HEK293T (cell line): ENCODE measurements at regions not wholly inside any gene's neighbourhood (a gene's known extent, or its start where the extent isn't known, plus 50 kb on each side); places are given as distances from the start of the nearest gene placed in this dataset.

Experiments
- BHLHE40 ChIP-seq: fragments of 450-650 bp; IDR thresholded peaks from 2 replicates; pipeline ENCODE4 v1.6.1; 2016; ENCODE audit warnings: mild to moderate bottlenecking, moderate library complexity, borderline replicate concordance
- CTBP1 ChIP-seq: fragments of 450-650 bp; IDR thresholded peaks from 2 replicates; pipeline ENCODE4 v1.6.1; 2016; ENCODE audit warnings: borderline replicate concordance
- ELF4 ChIP-seq: fragments of 450-650 bp; IDR thresholded peaks from 2 replicates; pipeline ENCODE4 v1.6.1; 2017; ENCODE audit warnings: antibody characterized with exemption
- FOXK2 ChIP-seq: fragments of 450-650 bp; IDR thresholded peaks from 2 replicates; pipeline ENCODE4 v1.6.1; 2016; ENCODE audit warnings: mild to moderate bottlenecking
- FOXM1 ChIP-seq: fragments of 450-650 bp; IDR thresholded peaks from 2 replicates; pipeline ENCODE4 v1.6.1; 2017; ENCODE audit warnings: mild to moderate bottlenecking, borderline replicate concordance
- NFRKB ChIP-seq: fragments of 450-650 bp; IDR thresholded peaks from 2 replicates; pipeline ENCODE4 v1.6.1; 2016; ENCODE audit warnings: mild to moderate bottlenecking, moderate library complexity
- SP1 ChIP-seq: fragments of 450-650 bp; IDR thresholded peaks from 2 replicates; pipeline ENCODE4 v1.6.1; 2017
- SUZ12 ChIP-seq: fragments of 450-650 bp; IDR thresholded peaks from 2 replicates; pipeline ENCODE4 v1.6.1; 2016; ENCODE audit warnings: mild to moderate bottlenecking
- TARDBP ChIP-seq: fragments of 450-650 bp; IDR thresholded peaks from 2 replicates; pipeline ENCODE4 v1.6.1; 2016
- ZNF384 ChIP-seq: fragments of 450-650 bp; IDR thresholded peaks from 2 replicates; pipeline ENCODE4 v1.6.1; 2016
- TF ChIP-seq, protein P1 (sequence below): fragments of 450-650 bp; IDR thresholded peaks from 2 replicates; pipeline ENCODE4 v1.6.1; 2016

DNA sequence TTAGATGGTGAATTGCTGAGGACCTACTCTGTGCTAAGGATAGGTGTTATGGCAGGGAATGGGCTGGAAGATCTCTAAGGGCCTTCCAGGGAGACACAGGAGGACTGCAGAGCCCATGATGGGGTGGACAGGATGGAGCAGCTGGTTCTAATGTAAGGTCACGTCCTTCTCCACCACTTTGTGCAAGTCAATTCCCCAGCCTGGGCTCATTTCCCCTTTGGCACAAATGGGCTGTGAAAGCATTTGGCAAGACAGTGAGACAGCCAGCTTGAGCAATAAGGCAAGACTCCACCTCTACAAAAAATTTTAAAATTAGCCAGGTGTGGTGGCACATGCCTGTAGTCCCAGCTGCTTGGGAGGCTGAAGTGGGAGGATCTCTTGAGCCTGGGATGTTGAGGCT lies 81.4 kb upstream of the THY1 start:
- TF ChIP-seq SUZ12 (no peak), BHLHE40 (no peak), SP1 (no peak), ZNF384 (no peak), NFRKB (no peak), FOXM1 (no peak), CTBP1 (no peak), ELF4 (no peak), TARDBP (no peak), FOXK2 (no peak)
- TF ChIP-seq, protein P1, sequence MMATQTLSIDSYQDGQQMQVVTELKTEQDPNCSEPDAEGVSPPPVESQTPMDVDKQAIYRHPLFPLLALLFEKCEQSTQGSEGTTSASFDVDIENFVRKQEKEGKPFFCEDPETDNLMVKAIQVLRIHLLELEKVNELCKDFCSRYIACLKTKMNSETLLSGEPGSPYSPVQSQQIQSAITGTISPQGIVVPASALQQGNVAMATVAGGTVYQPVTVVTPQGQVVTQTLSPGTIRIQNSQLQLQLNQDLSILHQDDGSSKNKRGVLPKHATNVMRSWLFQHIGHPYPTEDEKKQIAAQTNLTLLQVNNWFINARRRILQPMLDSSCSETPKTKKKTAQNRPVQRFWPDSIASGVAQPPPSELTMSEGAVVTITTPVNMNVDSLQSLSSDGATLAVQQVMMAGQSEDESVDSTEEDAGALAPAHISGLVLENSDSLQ: no peak
